Epithelial cell of esophagus (primary cell): ENCODE measurements at regions not wholly inside any gene's neighbourhood (a gene's known extent, or its start where the extent isn't known, plus 50 kb on each side); places are given as distances from the start of the nearest gene placed in this dataset.
A peak's percentile ranks its signal among the peaks of the same experiment; 100 is the strongest.

ENCODE experiments used
- DNase-seq: peaks from one replicate; pipeline ENCODE4 v3.0.0; 2010; ENCODE audit warnings: low read depth
- H3K4me3 ChIP-seq: 2 replicates; pipeline ENCODE4 v1.5.1; 2011; ENCODE audit warnings: mild to moderate bottlenecking, low read length, control low read depth
- TF ChIP-seq, protein P1 (sequence below): IDR thresholded peaks from 2 replicates; pipeline ENCODE4 v1.5.1; 2011; ENCODE audit warnings: low read depth, mild to moderate bottlenecking, low read length, control low read depth, inconsistent platforms; ENCODE audit not compliant: insufficient read depth; ENCODE audit errors: missing control alignments

DNA sequence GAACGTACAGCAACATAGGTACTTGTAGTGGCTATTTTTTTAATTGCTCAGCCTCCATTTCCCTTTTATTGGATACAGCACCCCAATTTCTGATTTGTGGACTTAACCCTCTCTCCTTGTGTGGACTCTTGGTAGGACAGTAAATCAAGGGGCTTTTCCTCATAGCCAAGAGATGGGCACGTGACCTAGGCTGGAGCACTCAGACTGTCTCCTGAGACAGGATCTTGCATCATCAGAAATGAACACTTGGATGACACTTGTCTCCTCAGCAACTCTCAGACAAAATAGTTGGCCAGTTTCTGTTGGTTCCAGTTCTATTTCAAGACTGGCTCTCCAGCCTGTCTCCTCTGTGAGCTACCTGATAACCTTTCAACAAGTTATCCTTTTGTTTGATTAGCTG, 112.9 kb upstream of the ZNF678 start:
- no peak overlapping the region for H3K4me3 ChIP-seq
- TF ChIP-seq, protein P1, sequence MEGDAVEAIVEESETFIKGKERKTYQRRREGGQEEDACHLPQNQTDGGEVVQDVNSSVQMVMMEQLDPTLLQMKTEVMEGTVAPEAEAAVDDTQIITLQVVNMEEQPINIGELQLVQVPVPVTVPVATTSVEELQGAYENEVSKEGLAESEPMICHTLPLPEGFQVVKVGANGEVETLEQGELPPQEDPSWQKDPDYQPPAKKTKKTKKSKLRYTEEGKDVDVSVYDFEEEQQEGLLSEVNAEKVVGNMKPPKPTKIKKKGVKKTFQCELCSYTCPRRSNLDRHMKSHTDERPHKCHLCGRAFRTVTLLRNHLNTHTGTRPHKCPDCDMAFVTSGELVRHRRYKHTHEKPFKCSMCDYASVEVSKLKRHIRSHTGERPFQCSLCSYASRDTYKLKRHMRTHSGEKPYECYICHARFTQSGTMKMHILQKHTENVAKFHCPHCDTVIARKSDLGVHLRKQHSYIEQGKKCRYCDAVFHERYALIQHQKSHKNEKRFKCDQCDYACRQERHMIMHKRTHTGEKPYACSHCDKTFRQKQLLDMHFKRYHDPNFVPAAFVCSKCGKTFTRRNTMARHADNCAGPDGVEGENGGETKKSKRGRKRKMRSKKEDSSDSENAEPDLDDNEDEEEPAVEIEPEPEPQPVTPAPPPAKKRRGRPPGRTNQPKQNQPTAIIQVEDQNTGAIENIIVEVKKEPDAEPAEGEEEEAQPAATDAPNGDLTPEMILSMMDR: no peak
- DNase-seq: no peak

DNA sequence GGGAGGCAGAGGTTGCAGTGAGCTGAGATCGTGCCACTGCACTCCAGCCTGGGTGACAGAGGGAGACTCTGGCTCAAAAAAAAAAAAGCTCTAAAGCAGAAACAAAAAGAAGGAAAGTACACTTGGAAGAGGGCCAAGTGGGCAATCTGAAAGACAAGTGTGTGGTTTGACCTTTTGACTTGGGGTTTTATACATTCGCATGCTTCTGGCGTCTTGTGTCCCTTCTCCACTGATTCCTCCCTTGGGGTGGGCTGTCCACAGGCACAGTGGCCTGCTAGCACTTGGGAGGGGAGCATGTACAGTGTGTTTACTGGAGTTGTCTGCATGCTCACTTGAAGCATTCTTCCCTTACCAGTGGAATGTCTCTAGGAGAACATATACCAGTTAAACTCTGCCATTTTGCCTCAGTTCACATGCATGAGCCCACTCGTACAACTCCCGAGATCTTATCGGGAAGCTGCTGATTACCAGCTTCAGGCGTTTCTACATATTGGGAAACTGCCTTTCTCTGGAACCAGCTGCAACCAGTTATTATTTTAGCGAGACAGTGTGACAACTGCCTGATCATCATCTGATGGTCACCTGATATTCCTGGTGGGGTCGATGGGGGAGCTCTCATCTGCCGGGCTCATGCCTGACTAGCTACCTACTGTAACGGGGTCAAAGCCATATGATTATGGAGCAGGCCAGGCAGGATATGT, 113.5 kb upstream of the ZNF678 start:
- no peak for DNase-seq

DNA sequence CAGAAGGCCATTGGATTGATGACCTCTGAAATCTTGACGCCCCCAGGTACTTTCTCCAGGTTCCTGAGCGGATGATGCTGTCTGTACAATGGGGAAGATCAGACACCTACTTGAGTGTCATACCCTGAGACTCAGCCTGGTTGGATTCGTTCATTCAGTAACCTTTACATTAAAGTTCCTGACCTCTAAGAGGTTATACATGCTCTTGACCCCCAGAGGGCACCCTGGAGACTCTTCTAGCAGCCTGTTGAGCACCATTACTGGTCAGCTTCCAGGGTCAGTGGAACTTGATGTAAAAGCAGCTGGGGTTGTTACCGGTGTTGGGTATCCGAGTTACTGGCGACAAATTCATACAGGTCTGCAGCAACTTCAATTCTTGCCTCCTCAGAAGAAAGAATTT, 114.3 kb upstream of the ZNF678 start:
- no peak overlapping the region for H3K4me3 ChIP-seq
- TF ChIP-seq, protein P1: peak; percentile 43
- DNase-seq: peak; percentile 33

More for the DNA sequence above, 113.5 kb upstream of the ZNF678 start:
- TF ChIP-seq, protein P1: no peak
- no peak overlapping the region for H3K4me3 ChIP-seq

DNA sequence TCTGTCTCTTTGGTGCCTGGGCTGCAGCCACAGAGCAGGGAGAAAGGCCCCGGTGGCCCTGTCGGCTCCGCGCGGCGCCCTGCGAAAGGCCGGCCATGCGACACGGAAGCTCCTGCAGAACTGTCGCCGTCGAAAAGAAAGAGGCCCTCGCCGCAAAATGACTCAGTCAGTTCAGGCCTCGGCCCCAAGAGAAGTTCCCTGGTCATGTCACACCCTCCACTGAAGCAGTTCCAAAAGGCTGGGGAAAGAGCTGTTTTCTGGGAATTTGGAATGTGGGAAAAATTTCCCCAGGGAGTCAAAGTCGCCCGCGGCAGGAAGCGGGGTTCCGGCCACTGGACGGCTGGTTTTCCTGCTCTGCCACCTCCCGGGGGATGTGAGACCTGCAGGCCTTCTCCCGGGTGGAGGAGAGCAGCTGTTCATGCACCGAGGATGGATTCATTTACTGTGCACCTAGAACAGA, 115.8 kb upstream of the ZNF678 start:
- DNase-seq: peak; percentile 16
- TF ChIP-seq, protein P1: peak; percentile 60
- H3K4me3 ChIP-seq: no peak overlapping the region

DNA sequence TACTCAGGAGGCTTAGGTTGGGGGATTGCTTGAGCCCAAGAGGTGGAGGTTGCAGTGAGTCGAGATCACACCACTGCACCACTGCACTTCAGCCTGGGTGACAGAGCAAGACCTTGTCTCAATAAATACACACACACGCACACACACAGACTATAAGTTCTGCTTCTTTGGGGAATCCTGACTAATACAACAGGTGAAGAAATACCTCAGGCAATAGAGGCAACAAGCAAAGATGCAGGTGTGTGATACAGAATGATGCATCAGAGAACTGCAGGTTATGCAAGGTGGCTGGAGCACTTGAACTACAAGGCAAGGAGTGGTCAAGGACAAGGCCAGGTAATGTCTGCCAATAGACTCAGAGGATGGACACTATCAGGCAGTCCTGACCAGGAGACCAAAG, 117.6 kb upstream of the ZNF678 start:
- H3K4me3 ChIP-seq: no peak overlapping the region
- peak; percentile 77 for DNase-seq
- TF ChIP-seq, protein P1: no peak

DNA sequence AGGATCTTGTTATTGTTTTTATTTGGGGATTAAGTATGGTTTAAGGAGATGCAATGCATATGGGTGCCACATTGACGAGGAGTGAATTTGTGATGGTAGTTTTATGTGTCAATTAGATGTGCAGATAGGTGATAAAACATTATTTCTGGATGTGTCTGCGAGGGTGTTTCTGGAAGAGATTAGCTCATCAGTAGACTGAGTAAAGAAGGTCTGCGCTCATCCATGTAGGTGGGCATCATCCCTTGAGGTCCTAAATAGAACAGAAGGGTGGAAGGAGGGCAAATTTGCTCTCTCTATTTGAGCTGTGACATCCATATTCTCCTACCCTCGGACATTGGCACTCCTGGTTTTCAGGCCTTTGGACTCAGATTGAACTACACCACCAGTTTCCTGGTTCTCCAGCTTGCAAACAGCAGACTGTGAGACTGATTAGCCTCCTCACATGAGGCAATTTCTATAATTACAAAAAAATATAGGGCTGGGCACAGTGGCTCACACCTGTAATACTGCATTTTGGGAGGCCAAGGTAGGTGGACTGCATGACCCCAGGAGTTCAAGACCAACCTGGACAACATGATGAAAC, 118.2 kb upstream of the ZNF678 start:
- DNase-seq: no peak
- TF ChIP-seq, protein P1: no peak
- no peak overlapping the region for H3K4me3 ChIP-seq

DNA sequence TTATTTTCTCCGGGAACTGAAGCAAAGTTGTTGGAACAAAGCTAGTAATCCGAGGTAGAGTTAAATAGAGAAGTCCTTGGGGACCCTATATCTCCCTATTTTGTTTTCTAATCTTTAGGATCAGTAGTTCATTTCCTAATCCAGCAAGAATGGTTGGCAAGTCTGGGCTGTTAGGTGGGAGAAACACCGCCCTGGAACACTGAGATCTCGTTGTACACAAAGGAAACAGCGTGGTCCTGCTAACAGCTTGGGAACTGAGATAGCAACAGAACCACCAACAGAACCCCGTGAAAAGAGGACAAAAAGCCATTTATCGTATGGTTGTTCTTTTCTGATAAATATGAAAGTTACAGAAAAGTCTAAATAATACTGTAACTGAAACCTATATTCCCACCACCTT, 121.9 kb upstream of the CDC42BPA start:
- TF ChIP-seq, protein P1: no peak
- no peak for DNase-seq
- no peak overlapping the region for H3K4me3 ChIP-seq
